ENCODE measurements at regions not wholly inside any gene's neighbourhood (a gene's known extent, or its start where the extent isn't known, plus 50 kb on each side); places are given as distances from the start of the nearest gene placed in this dataset.

- no peak for DNase-seq
These were observed 769.8 kb upstream of the NDST4 start for GRCh38 chr4:115883231-115883630.

DNA sequence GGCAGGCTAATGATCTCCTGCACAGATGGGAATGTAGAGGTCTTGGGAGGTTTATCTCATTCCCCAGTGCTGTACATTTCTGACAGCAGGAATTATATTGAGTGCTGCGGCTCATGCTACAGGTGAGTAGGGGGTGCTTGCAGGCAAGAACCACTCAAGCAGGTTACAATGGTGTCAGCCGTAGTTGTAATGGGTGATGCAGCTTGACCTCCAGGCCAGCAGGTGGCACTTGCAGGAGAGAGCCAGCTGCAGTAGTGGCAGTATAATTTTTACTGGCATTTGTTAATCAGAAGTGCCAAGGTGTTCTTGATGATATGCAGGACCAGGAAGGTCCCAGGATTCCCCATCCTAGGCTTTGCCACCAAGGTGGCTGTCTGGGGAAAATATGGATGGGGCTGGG, 759.6 kb upstream of the NDST4 start:
- DNase-seq: no peak

DNA sequence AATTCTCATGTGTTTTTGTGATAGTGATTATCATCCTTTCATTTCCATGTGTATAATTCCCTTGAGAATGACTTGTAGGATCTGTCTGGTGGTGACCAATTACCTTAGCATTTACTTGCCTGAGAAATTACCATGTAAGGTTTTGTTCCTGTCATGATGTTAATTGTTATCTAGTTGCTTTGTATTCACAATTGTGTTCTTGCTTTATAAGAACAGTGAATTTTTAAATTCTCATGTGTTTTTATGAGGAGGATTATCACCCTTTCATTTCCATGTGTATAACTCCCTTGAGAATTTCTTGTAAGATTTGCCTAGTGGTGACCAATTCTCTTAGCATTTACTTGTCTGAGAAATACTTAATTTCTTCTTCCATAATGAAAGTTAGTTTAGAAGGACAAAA, 758.2 kb upstream of the NDST4 start:
- no peak for DNase-seq

- no peak for DNase-seq
These were observed 753.0 kb upstream of the NDST4 start for GRCh38 chr4:115866364-115866896.

GRCh38 chr4:115865736-115866135, 752.3 kb upstream of the NDST4 start:
- DNase-seq: no peak

DNA sequence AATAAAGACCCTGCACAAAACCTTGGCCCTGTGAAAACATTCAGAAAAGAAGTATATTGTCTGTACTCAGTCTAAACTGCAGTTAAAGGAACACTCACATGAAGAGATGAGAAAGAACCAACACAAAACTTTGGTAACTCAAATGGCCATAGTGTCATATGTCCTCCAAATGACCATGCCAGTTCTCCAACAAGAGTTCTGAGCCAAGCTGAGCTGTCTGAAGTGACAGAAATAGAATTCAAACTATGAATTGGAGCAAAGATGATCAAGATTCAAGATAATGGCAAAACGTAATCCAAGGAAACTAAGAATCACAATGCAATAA, 739.3 kb upstream of the NDST4 start:
- DNase-seq: no peak

DNA sequence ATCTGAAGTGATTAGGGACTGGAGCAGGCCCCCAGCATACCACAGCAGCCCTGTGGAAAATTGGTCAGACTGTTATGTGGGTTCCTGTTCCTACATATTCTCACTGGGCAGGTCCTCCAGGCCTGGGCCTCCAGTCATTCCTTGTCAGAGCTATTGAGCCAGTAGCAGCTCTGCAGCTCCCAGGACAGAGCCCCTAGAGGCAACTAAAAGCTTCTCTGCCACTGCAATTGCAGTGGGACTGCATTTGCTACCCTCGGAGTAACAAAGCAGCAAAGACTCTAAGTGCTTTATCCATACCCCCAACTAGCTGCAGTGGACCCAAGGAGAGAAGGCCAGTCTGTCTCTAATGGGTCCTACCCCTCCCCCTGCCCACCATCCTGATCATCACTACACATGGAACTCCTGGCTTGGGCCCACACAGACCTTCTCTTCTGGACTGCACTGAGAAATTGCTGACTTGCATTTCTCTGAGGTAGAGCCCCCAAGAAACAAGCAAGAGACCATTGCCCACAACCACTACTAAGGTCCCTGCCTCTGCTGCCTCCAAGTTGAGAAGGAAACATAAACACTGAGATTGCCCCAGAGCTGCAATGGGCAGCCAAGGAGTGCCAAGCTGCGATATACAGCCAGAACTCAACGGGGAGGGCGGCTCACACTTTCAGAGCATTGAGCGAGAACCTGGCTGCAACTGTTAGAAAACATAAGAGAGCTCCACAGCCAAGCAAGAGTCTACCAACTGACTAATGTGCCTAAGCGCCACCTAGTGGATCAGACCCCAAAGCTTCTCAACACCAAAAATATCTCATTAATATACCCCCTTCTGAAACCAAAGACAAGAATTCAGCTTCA, 738.7 kb upstream of the NDST4 start:
- no peak for DNase-seq

DNA sequence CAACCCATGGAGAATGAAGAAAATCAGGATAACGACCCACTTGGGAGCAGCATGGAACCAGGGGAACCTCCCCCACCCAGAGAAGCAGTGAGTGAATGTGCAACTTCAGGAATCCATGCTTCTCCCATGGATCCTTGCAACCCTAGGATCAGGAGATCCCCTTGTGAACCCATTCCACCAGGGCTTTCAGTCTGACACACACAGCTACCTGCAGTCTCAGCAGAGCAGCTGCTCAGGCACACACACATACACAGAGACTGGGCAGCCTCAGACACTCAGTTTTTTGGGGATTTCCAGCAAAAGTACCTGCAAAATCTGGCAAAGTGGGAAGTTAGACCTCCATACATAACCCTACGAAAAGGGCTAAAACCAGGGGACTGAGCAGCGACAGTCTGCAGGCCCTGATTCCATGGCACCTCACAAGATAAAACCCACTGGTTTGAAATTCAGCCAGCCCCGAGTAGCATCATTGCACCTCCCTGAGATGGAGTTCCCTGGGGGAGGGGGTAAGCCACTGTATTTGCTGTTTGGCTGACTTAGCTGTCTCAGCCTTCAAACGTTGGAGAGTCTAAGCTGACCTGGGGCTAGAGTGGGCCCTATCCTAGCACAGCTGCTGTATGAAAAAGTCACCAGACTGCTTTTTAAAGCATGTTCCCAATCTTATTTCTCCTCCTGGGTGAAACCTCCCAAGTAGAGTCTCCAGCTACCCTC, 737.5 kb upstream of the NDST4 start:
- no peak for DNase-seq

DNA sequence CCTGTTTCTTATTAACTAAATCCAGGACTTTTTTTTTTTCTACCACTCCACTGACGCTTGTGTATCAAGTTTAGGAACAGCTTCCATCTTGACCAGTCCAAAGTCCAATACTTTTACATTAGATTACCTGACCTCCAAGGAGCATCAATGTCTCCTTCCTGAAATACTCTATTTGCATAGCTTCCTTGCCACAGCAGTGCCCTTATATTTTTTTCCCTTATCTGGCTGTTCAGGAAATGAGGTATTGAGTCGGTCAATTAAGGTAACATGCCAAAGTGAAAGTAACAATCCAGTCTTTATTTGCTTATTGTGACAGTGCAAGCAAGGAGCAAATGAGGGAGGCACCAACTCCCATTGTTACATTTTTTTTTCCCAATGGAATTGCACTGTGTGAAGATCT, 730.8 kb upstream of the NDST4 start:
- no peak for DNase-seq

DNA sequence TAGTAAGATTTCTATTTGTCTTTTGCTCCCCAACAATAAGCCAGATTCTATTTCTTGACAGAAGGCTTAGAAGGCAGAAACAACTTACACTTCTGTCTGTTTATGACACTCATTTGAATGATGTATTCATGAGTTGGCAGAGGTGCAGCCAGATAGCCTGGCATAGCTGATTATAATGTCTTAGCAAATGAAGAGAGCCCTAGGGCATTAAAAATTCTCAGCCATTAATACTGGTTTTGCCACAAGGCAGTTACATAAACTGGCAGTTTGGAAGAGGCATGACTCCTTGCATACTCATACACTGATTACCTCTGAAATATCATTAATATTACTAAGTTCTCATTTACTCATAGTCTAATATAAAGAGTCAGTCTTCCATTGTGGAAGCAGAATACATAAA, 728.5 kb upstream of the NDST4 start:
- DNase-seq: no peak

DNA sequence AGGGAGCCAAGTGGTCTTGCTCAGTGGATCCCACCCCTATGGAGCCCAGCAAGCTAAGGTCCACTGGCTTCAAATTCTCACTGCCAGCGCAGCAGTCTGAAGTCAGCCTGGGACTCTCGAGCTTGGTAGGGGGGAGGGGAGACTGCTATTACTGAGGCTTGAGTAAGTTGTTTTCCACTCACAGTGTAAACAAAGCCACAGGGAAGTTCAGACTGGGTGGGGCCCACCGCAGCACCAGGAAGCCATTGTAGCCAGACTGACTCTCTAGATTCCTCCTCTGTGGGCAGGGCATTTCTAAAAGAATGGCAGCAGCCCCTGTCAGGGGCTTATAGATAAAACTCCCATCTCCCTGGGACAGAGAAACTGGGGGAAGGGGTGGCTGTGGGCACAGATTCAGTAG, 721.0 kb upstream of the NDST4 start:
- DNase-seq: no peak

- no peak for DNase-seq
These were observed 711.2 kb upstream of the NDST4 start for GRCh38 chr4:115824630-115825029.

- DNase-seq: no peak
These were observed 690.4 kb upstream of the NDST4 start for GRCh38 chr4:115803825-115804224.

- DNase-seq: no peak
These were observed 677.4 kb upstream of the NDST4 start for GRCh38 chr4:115790812-115791211.

GRCh38 chr4:115781528-115782146, 668.2 kb upstream of the NDST4 start:
- no peak for DNase-seq

- DNase-seq: no peak
These were observed 667.4 kb upstream of the NDST4 start for GRCh38 chr4:115780835-115781234.

DNA sequence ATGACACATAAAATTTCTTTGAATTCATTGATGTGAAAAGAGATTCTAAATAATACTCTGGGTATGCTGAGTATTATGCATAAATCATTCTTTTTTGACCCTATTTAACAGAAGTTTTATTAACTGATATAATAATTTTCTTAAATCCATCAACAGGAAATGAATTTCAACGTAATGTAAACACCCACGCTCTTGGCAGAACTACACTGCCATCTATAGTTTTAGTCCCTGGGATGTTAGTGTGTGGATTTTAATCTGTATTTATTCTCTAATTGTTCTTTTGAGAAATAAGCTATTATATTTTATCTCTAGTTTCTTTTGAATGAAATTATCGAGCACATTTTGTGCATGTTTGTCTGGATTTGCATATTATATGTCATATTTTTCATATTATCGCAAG, 666.8 kb upstream of the NDST4 start:
- no peak for DNase-seq

- no peak for DNase-seq
These were observed 656.7 kb upstream of the NDST4 start for GRCh38 chr4:115770046-115770543.

DNA sequence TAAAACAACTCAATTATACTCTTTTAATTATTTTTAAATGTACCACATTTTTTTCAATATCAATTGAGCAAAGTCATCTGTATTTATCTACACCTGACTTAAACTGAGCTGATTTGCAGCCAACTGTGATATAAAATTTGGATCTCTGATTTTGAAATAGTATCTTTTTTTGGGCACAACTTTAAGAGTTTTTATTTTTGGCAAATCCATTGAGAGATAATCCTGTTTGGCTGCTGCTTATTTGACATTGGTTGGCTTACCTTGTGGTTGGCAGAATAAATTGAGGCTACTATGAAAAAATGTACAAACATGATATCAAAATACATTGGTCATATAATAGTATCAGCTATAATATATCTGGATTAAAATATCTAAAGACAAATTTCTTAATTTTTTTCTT, 656.0 kb upstream of the NDST4 start:
- no peak for DNase-seq

DNA sequence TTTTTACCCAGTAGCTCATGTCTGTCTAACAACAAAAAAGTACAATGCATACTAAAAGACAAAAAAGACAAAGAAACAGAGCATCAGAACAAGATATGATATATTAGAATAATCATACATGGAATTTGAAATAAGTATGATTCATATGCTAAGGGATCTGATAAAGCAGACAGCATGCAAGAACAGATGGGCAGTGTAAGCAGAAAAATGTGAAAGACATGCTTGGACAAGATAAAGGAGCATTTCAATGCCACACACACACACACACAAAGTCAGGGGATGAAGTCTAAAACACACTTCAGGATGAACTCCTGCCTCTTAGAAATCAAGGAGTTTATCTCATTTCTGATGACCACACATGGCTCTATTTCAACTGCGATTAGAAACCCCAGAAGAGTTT, 649.6 kb upstream of the NDST4 start:
- DNase-seq: no peak

GRCh38 chr4:115759231-115759630, 645.8 kb upstream of the NDST4 start:
- DNase-seq: no peak

DNA sequence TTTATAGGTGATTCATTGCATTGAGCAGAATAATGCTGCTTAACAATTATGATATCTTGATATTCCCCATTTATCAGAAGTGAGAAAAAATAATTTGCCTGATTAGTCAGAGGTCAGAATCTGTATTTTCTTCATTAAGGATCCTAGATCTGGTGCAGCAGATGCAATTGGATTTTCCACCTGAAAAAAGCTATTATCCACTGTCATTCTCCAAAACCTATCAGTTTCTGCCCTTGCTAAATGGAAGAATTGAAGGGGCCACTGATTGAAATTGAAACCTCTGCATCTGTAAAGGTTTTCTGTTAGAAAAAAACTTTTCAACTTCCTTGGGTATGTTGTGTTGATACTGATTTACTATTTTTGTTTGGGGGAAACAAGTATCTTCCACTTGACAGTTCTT, 636.0 kb upstream of the NDST4 start:
- no peak for DNase-seq

- no peak for DNase-seq
These were observed 627.4 kb upstream of the NDST4 start for GRCh38 chr4:115740806-115741205.

Data from activated gamma-delta T cell (primary cell).